ENCODE measurements at regions not wholly inside any gene's neighbourhood (a gene's known extent, or its start where the extent isn't known, plus 50 kb on each side); places are given as distances from the start of the nearest gene placed in this dataset.

DNA sequence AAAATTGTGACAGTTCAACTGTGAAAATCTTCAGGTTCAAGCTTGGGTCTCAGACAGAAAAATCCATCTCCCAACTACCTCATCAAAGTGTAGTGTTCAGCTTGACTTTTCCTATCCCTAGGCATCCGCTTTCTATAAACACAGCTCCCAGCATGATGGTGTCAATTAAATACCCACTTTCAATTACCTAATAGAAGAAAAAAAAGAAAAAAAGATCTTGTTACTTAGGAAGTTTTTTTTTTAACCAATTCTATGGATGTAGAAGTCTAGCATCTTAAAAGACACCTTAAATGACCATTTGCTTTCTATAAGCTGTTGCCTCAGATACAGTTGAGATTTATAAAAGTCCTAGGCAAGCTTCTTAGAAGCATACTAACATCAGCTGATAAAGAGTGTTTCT is 244.1 kb upstream of the MTNR1B start:
- TF ChIP-seq, protein P1, sequence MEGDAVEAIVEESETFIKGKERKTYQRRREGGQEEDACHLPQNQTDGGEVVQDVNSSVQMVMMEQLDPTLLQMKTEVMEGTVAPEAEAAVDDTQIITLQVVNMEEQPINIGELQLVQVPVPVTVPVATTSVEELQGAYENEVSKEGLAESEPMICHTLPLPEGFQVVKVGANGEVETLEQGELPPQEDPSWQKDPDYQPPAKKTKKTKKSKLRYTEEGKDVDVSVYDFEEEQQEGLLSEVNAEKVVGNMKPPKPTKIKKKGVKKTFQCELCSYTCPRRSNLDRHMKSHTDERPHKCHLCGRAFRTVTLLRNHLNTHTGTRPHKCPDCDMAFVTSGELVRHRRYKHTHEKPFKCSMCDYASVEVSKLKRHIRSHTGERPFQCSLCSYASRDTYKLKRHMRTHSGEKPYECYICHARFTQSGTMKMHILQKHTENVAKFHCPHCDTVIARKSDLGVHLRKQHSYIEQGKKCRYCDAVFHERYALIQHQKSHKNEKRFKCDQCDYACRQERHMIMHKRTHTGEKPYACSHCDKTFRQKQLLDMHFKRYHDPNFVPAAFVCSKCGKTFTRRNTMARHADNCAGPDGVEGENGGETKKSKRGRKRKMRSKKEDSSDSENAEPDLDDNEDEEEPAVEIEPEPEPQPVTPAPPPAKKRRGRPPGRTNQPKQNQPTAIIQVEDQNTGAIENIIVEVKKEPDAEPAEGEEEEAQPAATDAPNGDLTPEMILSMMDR (IDR thresholded peaks at IDR 0.05): no peak
- TF ChIP-seq EP300 (IDR thresholded peaks at IDR 0.05) (no peak), POLR2A (IDR thresholded peaks at IDR 0.05) (no peak), POLR2AphosphoS5 (IDR thresholded peaks at IDR 0.05) (no peak)

All from stomach (tissue), 4 donors.